ENCODE measurements at regions not wholly inside any gene's neighbourhood (a gene's known extent, or its start where the extent isn't known, plus 50 kb on each side); places are given as distances from the start of the nearest gene placed in this dataset.

DNA sequence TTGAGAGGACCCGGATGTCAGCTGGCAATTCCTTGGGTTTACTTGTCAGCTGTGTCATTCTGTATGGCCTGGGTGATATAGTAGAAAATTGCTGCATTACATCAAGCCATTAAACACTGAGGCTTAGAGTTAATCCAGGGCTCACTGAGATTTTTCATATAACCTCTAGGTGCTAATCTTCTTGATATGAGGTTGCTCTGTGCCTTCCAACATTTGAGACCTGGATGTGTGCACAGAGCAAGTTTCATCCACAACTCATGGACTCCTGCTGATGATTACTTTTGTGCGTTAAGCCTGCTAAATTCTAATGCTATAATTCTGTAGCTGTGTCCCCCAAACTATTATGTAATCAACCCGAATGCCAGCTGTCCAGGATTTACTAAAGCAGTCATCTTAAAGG lies 178.4 kb upstream of the CDH20 start:
- Histone ChIP-seq H3K36me3 (ENCODE audit: insufficient read depth, low read depth, low read length) (no peaks in the 10 kb centered on the region), H3K27ac (ENCODE audit: low read length) (no peak overlapping the region), H3K9me3 (ENCODE audit: insufficient read depth, low read depth, low read length) (no peaks in the 10 kb centered on the region), H3K4me3 (ENCODE audit: low read length) (no peak overlapping the region), H3K4me1 (ENCODE audit: insufficient read depth, low read length) (no peaks in the 10 kb centered on the region), H3K9ac (ENCODE audit: low read depth, low read length) (no peak overlapping the region), H3K27me3 (ENCODE audit: insufficient read depth, low read length) (no peaks in the 10 kb centered on the region)

DNA sequence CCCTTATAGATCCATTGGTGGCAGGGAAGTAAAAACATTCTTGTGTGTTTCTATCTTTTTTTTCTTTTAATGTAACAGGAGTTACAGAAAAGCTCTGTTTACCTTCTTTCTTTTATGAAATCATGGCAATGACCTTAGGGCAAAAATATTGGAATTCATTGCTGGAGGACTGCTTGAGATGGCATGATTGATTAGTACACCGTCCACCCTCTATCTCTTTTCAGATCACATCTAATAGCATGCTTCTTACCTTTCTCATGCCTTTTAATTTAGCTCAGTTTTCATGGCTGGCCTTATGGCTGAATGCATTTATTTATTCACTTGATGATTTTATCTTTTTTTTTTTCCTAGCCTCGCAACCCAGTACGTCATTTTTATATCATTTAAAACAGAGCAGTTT lies 177.6 kb upstream of the CDH20 start:
- H3K9me3 ChIP-seq (ENCODE audit: insufficient read depth, low read depth, low read length) = no peaks in the 10 kb centered on the region
- H3K4me3 ChIP-seq (ENCODE audit: low read length) = no peak overlapping the region
- no peak overlapping the region for H3K27ac ChIP-seq (ENCODE audit: low read length)
- H3K36me3 ChIP-seq (ENCODE audit: insufficient read depth, low read depth, low read length) = no peaks in the 10 kb centered on the region
- H3K9ac ChIP-seq (ENCODE audit: low read depth, low read length) = no peak overlapping the region
- no peaks in the 10 kb centered on the region for H3K4me1 ChIP-seq (ENCODE audit: insufficient read depth, low read length)
- no peaks in the 10 kb centered on the region for H3K27me3 ChIP-seq (ENCODE audit: insufficient read depth, low read length)

DNA sequence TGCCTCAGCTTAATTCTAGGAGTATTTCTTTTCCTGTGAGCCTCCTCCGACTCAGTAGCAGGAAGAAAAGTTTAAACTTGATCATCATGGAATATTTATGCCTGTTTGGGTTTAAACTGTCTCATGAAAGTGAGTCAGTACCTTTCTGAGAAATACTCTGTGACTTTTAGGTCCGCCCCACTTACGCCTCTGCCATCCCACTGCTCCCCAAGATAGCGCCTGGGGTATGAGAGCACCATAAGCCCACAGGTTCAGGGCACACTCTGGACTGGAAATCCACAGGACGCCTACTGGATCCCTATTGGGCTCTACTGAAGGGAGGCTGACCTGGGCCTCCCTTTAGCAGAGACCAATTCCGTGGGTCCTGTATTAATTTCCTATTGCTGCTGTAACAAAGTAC lies 175.8 kb upstream of the CDH20 start:
- Histone ChIP-seq H3K9me3 (ENCODE audit: insufficient read depth, low read depth, low read length) (no peaks in the 10 kb centered on the region), H3K27me3 (ENCODE audit: insufficient read depth, low read length) (no peaks in the 10 kb centered on the region), H3K36me3 (ENCODE audit: insufficient read depth, low read depth, low read length) (no peaks in the 10 kb centered on the region), H3K4me1 (ENCODE audit: insufficient read depth, low read length) (no peaks in the 10 kb centered on the region), H3K9ac (ENCODE audit: low read depth, low read length) (no peak overlapping the region), H3K4me3 (ENCODE audit: low read length) (no peak overlapping the region), H3K27ac (ENCODE audit: low read length) (no peak overlapping the region)

DNA sequence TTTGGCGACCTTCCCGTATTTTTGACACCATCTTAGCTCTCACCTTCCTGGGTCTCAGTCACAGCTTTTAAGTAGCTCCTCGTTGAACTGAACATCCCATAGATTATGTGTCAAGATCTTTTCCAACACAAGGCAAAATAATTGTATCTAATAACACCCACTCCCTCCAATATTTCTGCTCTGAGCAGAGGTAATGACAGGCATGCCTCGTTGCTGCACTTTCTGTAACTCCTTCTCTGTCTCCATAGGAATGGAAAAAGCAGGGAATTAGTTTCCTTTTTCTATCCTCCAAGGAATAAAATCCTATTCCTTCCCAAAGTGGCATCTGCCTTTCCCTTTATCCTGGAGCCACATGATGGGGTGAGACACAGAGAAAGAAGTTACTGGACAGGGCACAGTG lies 174.0 kb upstream of the CDH20 start:
- H3K27me3 ChIP-seq (ENCODE audit: insufficient read depth, low read length) = no peaks in the 10 kb centered on the region
- no peak overlapping the region for H3K4me3 ChIP-seq (ENCODE audit: low read length)
- H3K36me3 ChIP-seq (ENCODE audit: insufficient read depth, low read depth, low read length) = no peaks in the 10 kb centered on the region
- no peaks in the 10 kb centered on the region for H3K4me1 ChIP-seq (ENCODE audit: insufficient read depth, low read length)
- no peak overlapping the region for H3K9ac ChIP-seq (ENCODE audit: low read depth, low read length)
- no peak overlapping the region for H3K27ac ChIP-seq (ENCODE audit: low read length)
- H3K9me3 ChIP-seq (ENCODE audit: insufficient read depth, low read depth, low read length) = no peaks in the 10 kb centered on the region

DNA sequence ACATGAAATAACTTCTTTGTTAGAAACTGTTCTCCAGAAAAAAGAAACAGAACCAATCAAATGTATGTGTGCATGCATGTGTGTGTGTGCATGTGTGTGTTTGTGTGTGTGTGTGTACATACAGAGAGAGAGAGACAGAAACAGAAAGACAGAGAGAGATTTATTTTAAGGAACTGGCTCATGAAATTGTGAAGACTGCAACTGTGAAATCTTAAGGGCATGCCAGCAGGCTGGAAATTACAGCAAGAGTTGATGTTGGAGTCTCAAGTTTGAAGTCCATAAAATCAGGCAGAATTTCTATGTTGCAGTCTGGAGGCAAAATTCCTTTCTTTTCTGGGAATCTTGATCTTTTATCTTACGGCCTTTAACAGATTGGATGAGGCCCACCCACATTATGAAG lies 168.9 kb upstream of the CDH20 start:
- Histone ChIP-seq H3K27me3 (ENCODE audit: insufficient read depth, low read length) (no peaks in the 10 kb centered on the region), H3K4me1 (ENCODE audit: insufficient read depth, low read length) (no peaks in the 10 kb centered on the region), H3K4me3 (ENCODE audit: low read length) (no peak overlapping the region), H3K36me3 (ENCODE audit: insufficient read depth, low read depth, low read length) (no peaks in the 10 kb centered on the region), H3K27ac (ENCODE audit: low read length) (no peak overlapping the region), H3K9me3 (ENCODE audit: insufficient read depth, low read depth, low read length) (no peaks in the 10 kb centered on the region), H3K9ac (ENCODE audit: low read depth, low read length) (no peak overlapping the region)

DNA sequence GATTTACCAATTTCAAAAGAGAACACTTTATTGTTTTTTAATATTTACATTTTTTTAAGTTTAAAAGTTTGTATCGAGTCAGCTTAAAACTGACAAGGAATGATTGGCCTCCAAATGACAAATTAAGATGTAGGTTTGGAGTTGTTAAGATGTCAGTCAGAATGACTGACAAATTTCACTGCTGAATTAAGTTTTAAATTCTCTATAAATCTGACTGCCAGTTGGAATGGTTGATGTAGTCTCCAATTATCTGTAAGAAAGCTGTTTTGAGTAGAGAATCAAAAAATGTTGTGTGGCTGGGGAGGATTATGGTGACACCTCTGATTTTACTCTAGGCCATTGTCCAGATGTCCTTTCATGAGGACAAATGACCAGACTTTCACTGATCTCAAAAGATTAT lies 165.3 kb upstream of the CDH20 start:
- Histone ChIP-seq H3K27me3 (ENCODE audit: insufficient read depth, low read length) (no peaks in the 10 kb centered on the region), H3K4me3 (ENCODE audit: low read length) (no peak overlapping the region), H3K27ac (ENCODE audit: low read length) (no peak overlapping the region), H3K9me3 (ENCODE audit: insufficient read depth, low read depth, low read length) (no peaks in the 10 kb centered on the region), H3K36me3 (ENCODE audit: insufficient read depth, low read depth, low read length) (no peaks in the 10 kb centered on the region), H3K9ac (ENCODE audit: low read depth, low read length) (no peak overlapping the region), H3K4me1 (ENCODE audit: insufficient read depth, low read length) (no peaks in the 10 kb centered on the region)

DNA sequence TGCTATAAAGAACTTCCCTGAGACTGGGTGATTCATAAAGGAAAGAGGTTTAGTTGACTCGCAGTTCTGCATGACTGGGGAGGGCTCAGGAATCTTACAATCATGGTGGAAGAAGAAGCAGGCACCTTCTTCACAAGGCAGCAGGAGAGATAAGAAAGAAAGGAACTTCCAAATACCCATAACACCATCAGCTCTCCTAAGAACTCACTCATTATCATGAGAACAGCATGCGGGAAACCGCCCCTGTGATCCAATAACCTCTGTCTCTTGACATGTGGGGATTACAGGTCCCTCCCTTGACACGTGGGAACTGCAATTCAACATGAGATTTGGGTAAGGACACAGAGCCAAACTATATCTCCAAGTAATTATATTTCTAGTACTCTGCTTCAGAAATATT lies 163.8 kb upstream of the CDH20 start:
- Histone ChIP-seq H3K27me3 (ENCODE audit: insufficient read depth, low read length) (no peaks in the 10 kb centered on the region), H3K9me3 (ENCODE audit: insufficient read depth, low read depth, low read length) (no peaks in the 10 kb centered on the region), H3K9ac (ENCODE audit: low read depth, low read length) (no peak overlapping the region), H3K27ac (ENCODE audit: low read length) (no peak overlapping the region), H3K4me1 (ENCODE audit: insufficient read depth, low read length) (no peaks in the 10 kb centered on the region), H3K36me3 (ENCODE audit: insufficient read depth, low read depth, low read length) (no peaks in the 10 kb centered on the region), H3K4me3 (ENCODE audit: low read length) (no peak overlapping the region)

DNA sequence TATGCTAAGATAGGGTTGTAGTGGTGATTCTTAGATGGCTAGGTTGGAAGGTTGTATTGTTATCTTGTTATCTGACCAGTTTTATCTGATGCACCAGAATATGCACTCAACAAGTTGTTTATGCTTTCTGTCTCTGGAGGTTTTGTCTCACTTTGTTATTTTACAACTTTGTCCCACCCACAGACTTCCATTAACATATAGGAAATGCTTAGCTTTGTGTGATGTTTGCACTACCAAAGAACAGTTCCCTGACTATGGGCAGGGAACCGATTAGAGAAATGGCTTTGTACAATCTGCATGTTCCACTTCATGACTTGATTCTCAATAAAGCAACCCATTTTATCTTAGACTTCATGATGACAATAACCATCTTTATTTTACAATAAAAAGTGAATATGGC lies 160.6 kb upstream of the CDH20 start:
- Histone ChIP-seq H3K9ac (ENCODE audit: low read depth, low read length) (no peak overlapping the region), H3K9me3 (ENCODE audit: insufficient read depth, low read depth, low read length) (no peaks in the 10 kb centered on the region), H3K4me3 (ENCODE audit: low read length) (no peak overlapping the region), H3K27ac (ENCODE audit: low read length) (no peak overlapping the region), H3K27me3 (ENCODE audit: insufficient read depth, low read length) (no peaks in the 10 kb centered on the region), H3K36me3 (ENCODE audit: insufficient read depth, low read depth, low read length) (no peaks in the 10 kb centered on the region), H3K4me1 (ENCODE audit: insufficient read depth, low read length) (no peaks in the 10 kb centered on the region)

DNA sequence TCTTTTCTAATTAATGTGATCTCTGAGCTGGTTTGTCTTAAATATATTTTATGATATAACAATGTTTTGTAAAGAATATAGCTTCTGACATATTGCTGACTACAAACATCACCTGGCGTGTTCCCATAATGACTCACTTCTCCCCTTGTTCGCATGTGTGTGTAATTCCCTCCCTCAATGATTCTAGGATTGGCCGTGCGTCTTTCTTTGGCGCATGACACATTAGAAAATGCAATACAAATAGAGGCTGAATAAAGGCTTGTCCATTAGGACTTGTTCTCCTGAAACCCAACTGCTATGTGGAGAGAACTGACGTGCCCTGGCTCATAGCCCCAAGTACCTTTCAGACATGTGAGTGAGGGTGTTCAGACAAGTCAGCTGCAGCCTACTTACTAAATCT lies 159.7 kb upstream of the CDH20 start:
- Histone ChIP-seq H3K9ac (ENCODE audit: low read depth, low read length) (no peak overlapping the region), H3K27ac (ENCODE audit: low read length) (no peak overlapping the region), H3K36me3 (ENCODE audit: insufficient read depth, low read depth, low read length) (no peaks in the 10 kb centered on the region), H3K9me3 (ENCODE audit: insufficient read depth, low read depth, low read length) (no peaks in the 10 kb centered on the region), H3K27me3 (ENCODE audit: insufficient read depth, low read length) (no peaks in the 10 kb centered on the region), H3K4me1 (ENCODE audit: insufficient read depth, low read length) (no peaks in the 10 kb centered on the region), H3K4me3 (ENCODE audit: low read length) (no peak overlapping the region)

DNA sequence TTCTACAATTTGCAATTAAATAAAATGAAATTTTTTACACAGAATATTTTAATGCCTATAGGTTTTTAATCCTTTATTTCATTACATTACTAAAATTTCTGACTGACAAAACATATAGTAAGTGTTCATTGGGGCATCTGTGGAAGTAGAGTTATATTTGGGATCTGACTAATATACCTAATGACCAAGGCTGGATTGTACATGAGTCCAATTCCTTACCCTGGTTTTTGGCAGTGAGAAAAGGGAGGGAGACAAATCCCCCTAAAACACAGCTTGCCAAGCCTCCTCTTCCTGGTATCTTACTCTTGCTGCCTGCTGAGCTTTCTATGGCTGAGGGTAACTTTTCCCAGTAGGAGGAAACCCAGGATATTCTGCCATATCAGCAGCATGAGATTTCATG lies 149.4 kb upstream of the CDH20 start:
- Histone ChIP-seq H3K27ac (ENCODE audit: low read length) (no peak overlapping the region), H3K4me3 (ENCODE audit: low read length) (no peak overlapping the region), H3K4me1 (ENCODE audit: insufficient read depth, low read length) (no peaks in the 10 kb centered on the region), H3K9ac (ENCODE audit: low read depth, low read length) (no peak overlapping the region), H3K9me3 (ENCODE audit: insufficient read depth, low read depth, low read length) (no peaks in the 10 kb centered on the region), H3K36me3 (ENCODE audit: insufficient read depth, low read depth, low read length) (no peaks in the 10 kb centered on the region), H3K27me3 (ENCODE audit: insufficient read depth, low read length) (no peaks in the 10 kb centered on the region)

DNA sequence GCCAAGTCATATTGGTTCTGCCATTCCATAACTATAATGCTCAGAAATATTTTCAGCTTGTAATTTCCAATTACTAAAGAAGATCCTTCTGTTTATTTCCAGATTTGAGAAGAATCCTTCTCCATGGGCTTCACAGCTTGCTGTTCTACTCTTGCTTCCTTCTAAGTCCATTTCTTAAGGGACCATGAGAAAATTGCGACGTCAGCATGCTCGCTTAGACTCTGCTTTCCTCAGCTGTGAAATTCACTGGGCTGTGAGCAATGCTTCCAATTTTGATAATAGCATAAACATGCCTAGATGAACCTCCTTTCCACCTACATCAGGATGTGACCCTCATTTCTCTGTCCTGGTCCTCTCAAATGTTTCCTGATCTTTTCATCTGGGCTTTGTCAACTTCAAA lies 145.3 kb upstream of the CDH20 start:
- Histone ChIP-seq H3K9me3 (ENCODE audit: insufficient read depth, low read depth, low read length) (no peaks in the 10 kb centered on the region), H3K27ac (ENCODE audit: low read length) (no peak overlapping the region), H3K9ac (ENCODE audit: low read depth, low read length) (no peak overlapping the region), H3K4me1 (ENCODE audit: insufficient read depth, low read length) (no peaks in the 10 kb centered on the region), H3K36me3 (ENCODE audit: insufficient read depth, low read depth, low read length) (no peaks in the 10 kb centered on the region), H3K27me3 (ENCODE audit: insufficient read depth, low read length) (no peaks in the 10 kb centered on the region), H3K4me3 (ENCODE audit: low read length) (no peak overlapping the region)

DNA sequence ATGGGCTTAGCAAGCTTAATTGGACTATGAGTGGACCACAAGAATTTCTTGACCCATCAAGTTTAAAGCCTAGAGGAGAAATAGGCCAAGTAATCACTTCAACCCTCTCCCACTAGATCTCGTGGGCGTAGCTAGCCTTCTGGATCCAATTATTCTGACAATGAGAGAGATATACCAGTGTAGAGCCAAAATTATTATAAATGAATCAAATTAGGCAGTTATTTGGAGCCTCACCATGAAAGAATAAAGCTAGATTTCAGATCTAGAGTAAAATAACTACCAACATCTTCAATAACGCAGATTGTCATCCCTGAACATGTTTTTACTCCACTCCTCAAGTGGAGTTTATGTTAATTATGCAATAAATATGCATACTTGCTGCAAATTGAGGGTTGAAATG lies 143.9 kb upstream of the CDH20 start:
- Histone ChIP-seq H3K27me3 (ENCODE audit: insufficient read depth, low read length) (no peaks in the 10 kb centered on the region), H3K4me1 (ENCODE audit: insufficient read depth, low read length) (no peaks in the 10 kb centered on the region), H3K36me3 (ENCODE audit: insufficient read depth, low read depth, low read length) (no peaks in the 10 kb centered on the region), H3K4me3 (ENCODE audit: low read length) (no peak overlapping the region), H3K27ac (ENCODE audit: low read length) (no peak overlapping the region), H3K9ac (ENCODE audit: low read depth, low read length) (no peak overlapping the region), H3K9me3 (ENCODE audit: insufficient read depth, low read depth, low read length) (no peaks in the 10 kb centered on the region)

DNA sequence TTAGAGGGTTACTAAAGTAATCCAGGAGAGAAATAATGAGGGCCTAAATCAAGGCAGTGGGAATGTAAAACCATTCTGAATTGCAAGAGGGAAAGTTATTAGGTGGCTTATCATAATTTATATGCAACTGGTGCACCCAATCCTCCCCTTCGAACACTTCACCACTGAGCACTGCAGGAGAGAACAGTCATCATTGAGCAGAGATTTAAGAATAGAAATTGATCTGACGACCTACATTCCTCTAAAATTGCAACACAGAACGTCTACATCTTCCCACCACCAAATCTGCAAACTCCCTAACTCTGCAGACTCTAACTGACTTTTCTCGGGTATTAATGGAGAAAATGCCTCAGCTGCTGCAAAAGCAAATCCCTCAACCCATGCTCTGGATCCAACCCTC lies 138.5 kb upstream of the CDH20 start:
- H3K27me3 ChIP-seq (ENCODE audit: insufficient read depth, low read length) = no peaks in the 10 kb centered on the region
- H3K9ac ChIP-seq (ENCODE audit: low read depth, low read length) = no peak overlapping the region
- H3K9me3 ChIP-seq (ENCODE audit: insufficient read depth, low read depth, low read length) = no peaks in the 10 kb centered on the region
- H3K27ac ChIP-seq (ENCODE audit: low read length) = no peak overlapping the region
- peaks cover 5% of the 10 kb centered on the region; the same call in 1 of the 2 replicates for H3K4me1 ChIP-seq (ENCODE audit: insufficient read depth, low read length)
- no peak overlapping the region for H3K4me3 ChIP-seq (ENCODE audit: low read length)
- H3K36me3 ChIP-seq (ENCODE audit: insufficient read depth, low read depth, low read length) = no peaks in the 10 kb centered on the region
